ENCODE measurements at regions not wholly inside any gene's neighbourhood (a gene's known extent, or its start where the extent isn't known, plus 50 kb on each side); places are given as distances from the start of the nearest gene placed in this dataset.

- ChIA-PET CTCF (ENCODE audit: partially characterized antibody) (interaction anchor here (1.0 to 2.0 kb wide), 6 partner anchors 9 to 175 kb away, joined by 3 to 5 read pairs (median 3); no protein-coding TSS in a partner anchor), POLR2A (ENCODE audit: partially characterized antibody) (no interaction called here)
- Histone ChIP-seq H3K9me3 (ENCODE audit: insufficient read depth in 2 of 2, low read depth in 1 of 2, low read length in 1 of 2) (no peaks in the 10 kb centered on the region), H2BK12ac (ENCODE audit: low read depth, low read length) (no peak overlapping the region), H3K23me2 (ENCODE audit: low read depth, low read length) (peaks cover 7% of the 10 kb centered on the region), H4K5ac (ENCODE audit: insufficient read length, low read depth, low read length) (no peak overlapping the region), H3K14ac (ENCODE audit: insufficient read length) (no peak overlapping the region), H2AK5ac (ENCODE audit: low read depth, low read length) (no peak overlapping the region), H3K23ac (ENCODE audit: insufficient read length) (no peak overlapping the region), H4K8ac (ENCODE audit: extremely low read depth, insufficient read depth, low read length) (no peak overlapping the region), H3K9ac (replicated peaks in 1 of 4; ENCODE audit: extremely low read depth in 1 of 4, low read depth in 3 of 4, low read length in 3 of 4) (no peak overlapping the region), H2BK5ac (ENCODE audit: low read depth, low read length) (no peak overlapping the region), H3K79me2 (ENCODE audit: control insufficient read depth in 1 of 2, insufficient read depth in 2 of 2, low read length in 2 of 2) (no peaks in the 10 kb centered on the region), H2BK15ac (ENCODE audit: low read length) (no peak overlapping the region), H3K27ac (ENCODE audit: low read depth, low read length) (no peak overlapping the region), H2AFZ (ENCODE audit: low read length) (no peak overlapping the region), H4K91ac (replicated peaks; ENCODE audit: insufficient read length, low read length) (no peak overlapping the region), H3K18ac (ENCODE audit: extremely low read depth, low read length) (no peak overlapping the region), H3K27me3 (replicated peaks in 1 of 4; ENCODE audit: control insufficient read depth in 3 of 4, extremely low read depth in 1 of 4, insufficient read depth in 3 of 4, low read length in 3 of 4) (peaks cover 0 to 25% (median 13%) of the 10 kb centered on the region in 4 experiments; a peak in 5 of 7 replicates), H3K4me3 (ENCODE audit: extremely low read depth in 1 of 4, insufficient read depth in 2 of 4, low read depth in 3 of 4, low read length in 4 of 4) (peak overlapping the region in 1 of 4 experiments; percentile 77; a peak in 1 of 8 replicates), H3K56ac (replicated peaks; ENCODE audit: insufficient read length, low read depth, low read length) (no peak overlapping the region), H2BK20ac (ENCODE audit: low read length) (no peak overlapping the region), H4K20me1 (replicated peaks in 1 of 2; ENCODE audit: control insufficient read depth in 1 of 2, insufficient read depth in 2 of 2, low read length in 2 of 2) (no peaks in the 10 kb centered on the region), H3K79me1 (ENCODE audit: low read depth, low read length) (no peaks in the 10 kb centered on the region), H3K4me1 (replicated peaks in 1 of 4; ENCODE audit: control insufficient read depth in 3 of 4, insufficient read depth in 4 of 4, low read length in 3 of 4) (peaks cover 0 to 2% (median 0%) of the 10 kb centered on the region in 4 experiments; a peak in 2 of 7 replicates), H2BK120ac (replicated peaks; ENCODE audit: low read depth, low read length) (no peak overlapping the region), H3K36me3 (ENCODE audit: control insufficient read depth in 2 of 4, insufficient read depth in 4 of 4, low read length in 3 of 4) (no peaks in the 10 kb centered on the region), H3K4ac (replicated peaks; ENCODE audit: insufficient read length, low read depth, low read length) (no peak overlapping the region), H3K4me2 (ENCODE audit: insufficient read depth in 1 of 2, low read depth in 2 of 2, low read length in 2 of 2) (peak overlapping the region in 1 of 2 experiments; percentile 71; a peak in 1 of 4 replicates)
- TF ChIP-seq RAD21 (IDR thresholded peaks at IDR 0.05 in 1 of 2, conservative IDR thresholded peaks at IDR 0.05 in 1 of 2; ENCODE audit: low read depth in 2 of 2, low read length in 2 of 2) = no peak
- TF ChIP-seq TEAD4 (IDR thresholded peaks at IDR 0.05; ENCODE audit: low read depth, low read length) = no peak
- no peak for TF ChIP-seq KDM4A (IDR thresholded peaks at IDR 0.05; ENCODE audit: low read depth, low read length, severe bottlenecking)
- no peak for TF ChIP-seq CHD1 (IDR thresholded peaks at IDR 0.05; ENCODE audit: low read depth, low read length)
- no peak for TF ChIP-seq ATF3 (IDR thresholded peaks at IDR 0.05; ENCODE audit: insufficient read depth, low read depth, low read length)
- DNase-seq (ENCODE audit: low read depth in 1 of 2, low spot score in 2 of 2) (no peak), FAIRE-seq (no peak)
- WGBS, 2 experiments (ENCODE audit: extremely low coverage in 1 of 2, insufficient coverage in 1 of 2, insufficient read length in 1 of 2, insufficient replicate concordance in 2 of 2, low coverage in 1 of 2, low lambda C conversion rate in 2 of 2, missing lambda C conversion rate in 1 of 2) = 86% methylated on average over 8 of the region's 10 CpGs; no CpG with 5 or more reads in 1 of the 2 experiments
Observed at GRCh38 chr12:126189856-126190255, 1124.6 kb downstream of the AACS start.
